Skeletal muscle satellite cell (primary cell): ENCODE measurements at regions not wholly inside any gene's neighbourhood (a gene's known extent, or its start where the extent isn't known, plus 50 kb on each side); places are given as distances from the start of the nearest gene placed in this dataset.

Experiments used
- H3K27me3 ChIP-seq: 2 replicates; pipeline ENCODE4 v1.7.0; 2013; ENCODE audit warnings: low read length; ENCODE audit not compliant: control insufficient read depth, insufficient read depth
- H3K36me3 ChIP-seq: 2 replicates; pipeline ENCODE4 v1.7.0; 2013; ENCODE audit warnings: mild to moderate bottlenecking, control low read depth, low read length; ENCODE audit not compliant: insufficient read depth
- H3K4me1 ChIP-seq: 2 replicates; pipeline ENCODE4 v1.7.0; 2013; ENCODE audit warnings: low read length; ENCODE audit not compliant: control insufficient read depth, insufficient read depth
- H3K4me2 ChIP-seq: 2 replicates; pipeline ENCODE4 v1.7.0; 2013; ENCODE audit warnings: mild to moderate bottlenecking, low read length
- H3K4me3 ChIP-seq: 2 replicates; pipeline ENCODE4 v1.7.0; 2013; ENCODE audit warnings: low read length
- H3K9ac ChIP-seq: 2 replicates; pipeline ENCODE4 v1.7.0; 2013; ENCODE audit warnings: mild to moderate bottlenecking, low read depth, low read length, moderate library complexity
- H3K9me3 ChIP-seq: replicated peaks from 2 replicates; pipeline ENCODE4 v1.7.0; 2013; ENCODE audit warnings: mild to moderate bottlenecking, control low read depth, low read length

DNA sequence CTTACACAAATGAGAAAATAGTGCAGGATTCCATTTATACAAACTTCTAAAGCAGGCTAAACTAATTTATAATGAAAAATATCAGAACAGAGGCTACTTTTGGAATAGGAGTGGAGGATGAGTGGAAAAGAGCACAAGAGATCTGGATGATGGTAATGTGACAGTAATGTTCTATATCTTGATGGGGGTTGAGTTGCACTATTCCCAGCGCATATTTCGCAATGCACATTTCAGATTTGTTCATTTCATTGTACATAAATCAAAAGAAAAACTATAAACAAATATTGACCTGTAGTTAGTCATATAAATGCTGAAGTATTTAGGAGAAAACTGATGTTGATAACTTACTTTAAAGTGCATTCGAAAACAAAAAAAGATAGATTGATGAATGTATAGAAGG lies 177.0 kb upstream of the MAOA start:
- H3K4me3 ChIP-seq: no peak overlapping the region
- no peaks in the 10 kb centered on the region for H3K36me3 ChIP-seq
- no peak overlapping the region for H3K4me2 ChIP-seq
- no peak overlapping the region for H3K9ac ChIP-seq
- no peaks in the 10 kb centered on the region for H3K4me1 ChIP-seq
- H3K27me3 ChIP-seq: peaks cover 6% of the 10 kb centered on the region
- no peaks in the 10 kb centered on the region for H3K9me3 ChIP-seq

DNA sequence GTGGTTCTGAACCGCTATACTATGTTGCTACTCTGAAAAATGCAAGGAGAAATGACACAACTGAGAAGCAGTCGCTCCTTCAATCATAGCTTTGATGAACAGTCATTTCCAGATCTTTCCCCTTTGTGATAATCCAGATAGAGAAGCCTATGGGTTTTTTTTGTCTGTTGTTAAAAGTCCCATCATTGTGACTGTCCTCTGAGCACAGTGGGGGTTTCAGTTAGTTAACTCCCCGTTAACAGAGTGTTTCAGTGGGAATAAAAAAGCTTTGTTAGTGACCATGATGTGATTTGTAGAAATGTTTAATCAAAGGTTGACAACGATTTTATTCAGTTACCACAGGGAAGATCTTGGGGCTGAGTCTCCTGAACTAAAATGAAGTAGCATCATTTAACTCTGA lies 176.2 kb upstream of the MAOA start:
- no peaks in the 10 kb centered on the region for H3K9me3 ChIP-seq
- H3K9ac ChIP-seq: no peak overlapping the region
- H3K4me2 ChIP-seq: no peak overlapping the region
- H3K4me3 ChIP-seq: no peak overlapping the region
- peaks cover 6% of the 10 kb centered on the region for H3K27me3 ChIP-seq
- H3K4me1 ChIP-seq: no peaks in the 10 kb centered on the region
- no peaks in the 10 kb centered on the region for H3K36me3 ChIP-seq

DNA sequence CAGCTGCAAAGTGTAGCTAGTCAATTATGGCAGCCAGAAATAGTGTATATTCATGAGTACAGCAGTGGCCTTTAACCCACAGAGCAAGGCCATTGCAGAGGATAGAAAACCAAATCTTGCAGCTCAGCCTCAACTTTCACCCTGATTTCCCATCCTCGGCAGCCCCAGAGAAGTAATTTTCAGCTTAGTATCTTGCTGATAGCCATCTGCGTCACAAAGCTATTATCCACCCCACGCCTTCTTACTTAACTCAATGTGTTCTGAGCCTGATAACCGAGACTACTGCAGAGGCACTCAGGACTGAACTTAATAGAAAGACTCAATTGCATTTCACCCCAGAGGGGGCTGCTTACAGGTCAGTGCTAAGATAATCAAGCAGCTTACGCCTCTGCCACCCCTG lies 174.5 kb upstream of the MAOA start:
- Histone ChIP-seq H3K4me3 (no peak overlapping the region), H3K36me3 (no peaks in the 10 kb centered on the region), H3K9ac (no peak overlapping the region), H3K4me1 (no peaks in the 10 kb centered on the region), H3K4me2 (no peak overlapping the region), H3K9me3 (no peaks in the 10 kb centered on the region), H3K27me3 (peaks cover 6% of the 10 kb centered on the region)

DNA sequence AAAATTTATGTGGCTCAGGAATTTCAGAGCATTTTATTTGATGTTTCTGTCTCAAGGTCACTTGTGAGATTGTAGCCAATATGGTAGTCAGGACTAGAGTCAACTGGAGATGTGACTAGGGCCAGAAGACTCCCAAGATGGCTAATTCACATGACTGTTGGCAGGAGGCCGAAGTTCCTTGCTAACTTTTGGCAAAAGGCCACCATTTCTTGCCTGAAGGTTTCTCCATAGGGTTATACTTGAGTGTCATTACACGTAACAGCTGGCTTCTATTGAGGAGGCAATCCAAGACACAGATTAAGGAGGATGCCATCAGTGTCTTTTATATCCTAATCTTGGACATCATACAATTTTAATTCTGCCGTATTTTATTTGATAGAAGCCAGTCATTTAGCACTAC lies 162.3 kb upstream of the MAOA start:
- no peak overlapping the region for H3K9ac ChIP-seq
- no peak overlapping the region for H3K4me2 ChIP-seq
- H3K4me3 ChIP-seq: no peak overlapping the region
- no peaks in the 10 kb centered on the region for H3K4me1 ChIP-seq
- peaks cover 6% of the 10 kb centered on the region for H3K27me3 ChIP-seq
- H3K9me3 ChIP-seq: no peaks in the 10 kb centered on the region
- no peaks in the 10 kb centered on the region for H3K36me3 ChIP-seq

DNA sequence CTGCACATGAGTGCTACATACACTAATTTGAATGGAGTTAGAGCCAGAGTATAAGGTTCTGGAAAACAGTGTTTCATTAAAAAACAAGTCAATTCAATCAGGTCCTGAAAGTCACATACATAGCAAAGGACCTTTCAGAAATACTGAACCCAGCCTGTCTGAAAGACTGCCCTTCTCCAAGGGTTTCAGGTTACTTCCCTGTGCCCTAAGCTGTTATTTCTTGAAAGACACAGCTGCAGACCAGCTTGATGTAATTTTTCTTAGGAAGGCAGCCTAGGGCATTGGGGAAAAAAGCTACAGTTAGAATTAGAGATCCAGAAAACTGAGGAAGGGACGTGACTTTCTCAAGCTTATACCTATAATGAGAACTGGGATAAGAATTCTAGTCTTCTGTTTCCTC lies 155.9 kb upstream of the MAOA start:
- Histone ChIP-seq H3K4me1 (no peaks in the 10 kb centered on the region), H3K9me3 (no peaks in the 10 kb centered on the region), H3K36me3 (no peaks in the 10 kb centered on the region), H3K4me3 (no peak overlapping the region), H3K4me2 (no peak overlapping the region), H3K27me3 (peaks cover 12% of the 10 kb centered on the region), H3K9ac (no peak overlapping the region)

DNA sequence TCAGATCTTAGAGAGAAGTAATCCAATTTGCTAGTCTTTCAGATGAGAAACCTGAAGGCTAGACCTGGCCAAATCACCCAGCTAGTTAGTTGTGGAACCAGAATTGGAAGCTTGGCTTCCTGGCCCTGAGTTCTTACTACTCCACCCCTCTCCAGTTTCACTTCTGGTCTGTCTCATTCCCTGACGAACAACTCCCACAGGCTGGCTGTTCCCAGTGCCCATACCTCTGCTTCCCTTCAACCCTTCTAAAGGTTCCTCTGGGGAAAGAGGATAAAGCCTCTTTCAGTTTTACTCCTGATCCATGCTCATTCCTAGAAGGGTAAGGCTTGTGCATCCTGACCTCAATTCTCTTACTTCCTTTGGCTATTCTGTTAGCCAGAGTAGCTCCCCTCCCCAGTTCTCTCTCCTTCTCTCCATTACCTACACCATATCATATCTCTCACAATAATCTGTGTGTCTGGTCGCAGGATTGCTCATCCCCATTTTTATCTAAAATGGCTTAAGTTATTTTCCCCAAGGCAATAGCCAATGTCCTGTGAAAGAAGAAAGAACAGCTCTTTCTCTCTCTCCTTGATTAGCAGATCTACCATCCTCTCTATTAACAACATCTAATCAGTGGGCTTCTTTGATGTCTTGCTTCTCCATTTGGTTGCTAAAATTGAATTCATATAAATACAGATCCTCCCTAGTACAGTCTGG lies 155.0 kb upstream of the MAOA start:
- Histone ChIP-seq H3K9ac (no peak overlapping the region), H3K4me2 (no peak overlapping the region), H3K4me3 (no peak overlapping the region), H3K36me3 (no peaks in the 10 kb centered on the region), H3K27me3 (peaks cover 12% of the 10 kb centered on the region), H3K9me3 (no peaks in the 10 kb centered on the region), H3K4me1 (no peaks in the 10 kb centered on the region)

DNA sequence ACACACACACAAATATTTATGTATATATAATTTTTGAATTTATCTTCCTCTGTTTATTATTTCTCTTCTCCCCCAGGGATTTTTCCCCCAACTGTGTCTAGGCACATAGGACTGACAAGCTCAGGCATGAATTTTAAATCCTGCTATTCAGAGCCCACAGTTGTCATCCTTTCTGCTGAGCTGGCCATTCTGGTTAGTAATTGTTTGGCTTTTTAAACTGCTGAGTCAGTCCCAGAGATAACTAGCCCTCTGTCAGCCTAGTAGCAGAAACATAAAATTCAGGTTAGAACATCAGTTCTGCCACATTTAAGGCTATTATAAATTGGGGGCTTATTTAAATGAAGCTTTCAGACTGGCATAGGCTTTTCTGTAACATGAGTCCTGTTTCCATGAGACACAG lies 151.7 kb upstream of the MAOA start:
- H3K4me3 ChIP-seq: no peak overlapping the region
- H3K4me1 ChIP-seq: no peaks in the 10 kb centered on the region
- H3K9ac ChIP-seq: no peak overlapping the region
- H3K36me3 ChIP-seq: no peaks in the 10 kb centered on the region
- H3K27me3 ChIP-seq: peaks cover 16% of the 10 kb centered on the region
- H3K4me2 ChIP-seq: no peak overlapping the region
- H3K9me3 ChIP-seq: no peaks in the 10 kb centered on the region

DNA sequence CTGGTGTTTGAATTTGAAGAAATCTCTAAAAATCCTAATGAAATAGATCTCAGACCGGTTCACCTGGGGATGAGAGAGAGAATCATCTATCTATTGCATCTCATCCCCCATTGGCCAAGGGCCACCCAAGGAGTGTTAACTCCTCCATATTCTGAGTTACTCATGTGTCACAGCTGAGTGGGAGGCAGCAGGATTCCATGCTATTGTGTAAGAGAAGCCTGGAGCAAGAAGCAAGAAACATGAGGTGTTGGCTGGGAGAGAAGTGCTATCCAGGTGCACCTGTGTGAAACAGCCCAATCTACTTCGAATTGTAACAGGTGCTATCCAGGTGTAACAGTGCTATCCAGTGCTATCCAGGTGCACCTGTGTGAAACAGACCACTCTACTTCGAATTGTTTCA lies 150.3 kb upstream of the MAOA start:
- H3K9ac ChIP-seq: no peak overlapping the region
- H3K27me3 ChIP-seq: peaks cover 13% of the 10 kb centered on the region
- no peaks in the 10 kb centered on the region for H3K9me3 ChIP-seq
- H3K4me1 ChIP-seq: no peaks in the 10 kb centered on the region
- no peak overlapping the region for H3K4me2 ChIP-seq
- no peaks in the 10 kb centered on the region for H3K36me3 ChIP-seq
- no peak overlapping the region for H3K4me3 ChIP-seq

DNA sequence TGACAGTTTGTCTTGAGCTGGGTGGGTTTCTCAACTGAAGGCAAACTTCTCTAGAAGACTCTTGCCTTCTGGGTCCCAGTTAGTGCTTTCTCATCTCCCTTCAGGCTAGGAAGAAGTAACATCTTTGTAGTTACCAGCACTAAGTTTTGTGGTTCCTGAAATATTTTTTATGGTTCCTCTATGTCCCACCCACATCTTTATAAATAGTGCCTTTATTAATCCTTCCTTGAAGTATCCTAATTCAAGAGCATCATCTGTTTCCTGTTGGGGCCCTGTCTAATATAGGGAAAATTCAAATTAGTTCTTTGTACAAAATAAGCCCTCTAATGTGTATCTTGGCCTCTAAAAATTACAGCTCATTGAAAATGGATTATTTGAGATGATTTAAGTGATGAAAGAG lies 147.4 kb upstream of the MAOA start:
- H3K9me3 ChIP-seq: no peaks in the 10 kb centered on the region
- no peaks in the 10 kb centered on the region for H3K4me1 ChIP-seq
- H3K36me3 ChIP-seq: no peaks in the 10 kb centered on the region
- no peak overlapping the region for H3K4me2 ChIP-seq
- H3K9ac ChIP-seq: no peak overlapping the region
- H3K27me3 ChIP-seq: peaks cover 6% of the 10 kb centered on the region
- H3K4me3 ChIP-seq: no peak overlapping the region

DNA sequence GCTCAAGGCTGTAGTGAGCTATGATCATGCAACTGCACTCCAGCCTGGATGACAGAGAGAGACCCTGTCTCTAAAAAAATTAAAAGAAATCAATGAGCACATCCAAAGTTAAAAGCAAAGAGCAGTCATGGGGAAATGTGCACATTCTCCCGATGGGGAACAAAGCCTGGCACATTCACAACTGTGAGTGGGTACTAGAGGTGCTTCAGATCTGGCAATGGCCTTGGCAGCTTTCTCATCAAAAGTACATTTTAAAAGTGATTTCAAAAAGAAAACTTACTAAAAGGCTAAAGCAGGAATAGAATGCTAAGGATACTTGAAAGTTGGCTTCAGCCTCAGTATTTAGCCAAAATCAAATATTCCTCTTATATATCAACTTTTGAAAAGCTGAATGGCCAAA lies 145.9 kb upstream of the MAOA start:
- no peaks in the 10 kb centered on the region for H3K4me1 ChIP-seq
- H3K36me3 ChIP-seq: no peaks in the 10 kb centered on the region
- H3K4me3 ChIP-seq: no peak overlapping the region
- H3K9ac ChIP-seq: no peak overlapping the region
- H3K9me3 ChIP-seq: no peaks in the 10 kb centered on the region
- H3K27me3 ChIP-seq: peaks cover 6% of the 10 kb centered on the region
- H3K4me2 ChIP-seq: no peak overlapping the region

DNA sequence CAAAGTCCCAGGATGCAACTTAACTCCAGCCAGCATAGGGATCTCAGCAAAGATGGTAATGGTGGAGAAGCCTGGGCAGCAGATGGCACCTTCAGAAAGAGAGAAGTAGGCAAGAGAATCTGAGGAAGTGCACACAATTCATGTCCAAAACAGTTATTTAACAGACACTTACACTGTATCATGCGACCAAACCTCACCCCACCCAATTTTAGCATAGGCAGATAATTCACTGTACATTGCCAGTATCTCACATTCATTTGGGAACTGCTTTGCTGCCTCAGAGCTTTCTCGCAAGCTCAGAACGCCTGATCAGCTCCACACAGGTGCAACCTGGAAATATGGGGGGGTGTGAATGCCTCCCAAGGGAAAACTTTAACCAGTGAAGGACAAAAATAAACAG lies 143.0 kb upstream of the MAOA start:
- Histone ChIP-seq H3K4me2 (no peak overlapping the region), H3K36me3 (no peaks in the 10 kb centered on the region), H3K9me3 (no peaks in the 10 kb centered on the region), H3K27me3 (no peaks in the 10 kb centered on the region), H3K9ac (no peak overlapping the region), H3K4me1 (no peaks in the 10 kb centered on the region), H3K4me3 (no peak overlapping the region)

DNA sequence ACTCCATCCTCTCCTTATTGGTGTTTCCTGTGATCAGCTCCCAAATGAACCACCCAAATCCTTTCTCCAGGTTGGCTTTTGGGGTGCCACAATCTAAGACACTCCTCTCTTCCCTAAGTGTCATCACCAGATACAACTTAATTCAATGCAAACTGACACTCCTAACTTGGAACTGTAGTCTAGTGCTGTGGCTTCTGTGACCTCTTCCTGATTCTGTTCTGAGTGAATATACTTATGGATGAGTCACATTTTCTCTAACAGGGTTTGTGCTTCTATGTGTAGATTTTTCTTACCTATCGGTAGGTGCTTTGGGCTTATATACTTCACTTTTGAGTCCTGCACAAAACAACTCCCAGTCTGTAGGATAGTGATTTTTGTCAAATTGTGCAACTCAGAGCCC lies 141.3 kb upstream of the MAOA start:
- Histone ChIP-seq H3K27me3 (no peaks in the 10 kb centered on the region), H3K4me1 (no peaks in the 10 kb centered on the region), H3K9me3 (no peaks in the 10 kb centered on the region), H3K36me3 (no peaks in the 10 kb centered on the region), H3K4me3 (no peak overlapping the region), H3K4me2 (no peak overlapping the region), H3K9ac (no peak overlapping the region)
